IMR-90 (cell line): ENCODE measurements at regions not wholly inside any gene's neighbourhood (a gene's known extent, or its start where the extent isn't known, plus 50 kb on each side); places are given as distances from the start of the nearest gene placed in this dataset.

Source experiments
- ATAC-seq: fragments of 200-7000 bp; cut with Tn5 transposase; 2 replicates; pipeline ENCODE4 v1.9.1; 2020; ENCODE audit warnings: low read depth, mild to moderate bottlenecking, moderate library complexity
- BruUV-seq: library from RNA; stranded (reverse); fragments of 400-500 nt; replicated peaks from 2 replicates; lab custom pipeline; 2021; lab: Mats Ljungman, UMichigan
- CTCF ChIA-PET: fragments of 300-600 bp; formaldehyde crosslinking; extraction: SDS; loops from one replicate; lab custom pipeline; 2021; ENCODE audit warnings: antibody characterized with exemption; lab: Yijun Ruan, JAX
- POLR2A ChIA-PET: fragments of 300-600 bp; sonication (Branson Sonifier 250); formaldehyde crosslinking; loops from one replicate; lab custom pipeline; 2022; ENCODE audit warnings: antibody characterized with exemption; ENCODE audit not compliant: unreplicated experiment; lab: Charles Lee
- DNase-seq: peaks from one replicate; pipeline ENCODE4 v3.0.0; 2013
- H2AFZ ChIP-seq: replicated peaks from 2 replicates; pipeline ENCODE3; 2013; ENCODE audit warnings: low read length, mild to moderate bottlenecking; ENCODE audit not compliant: poor library complexity
- H2AK5ac ChIP-seq: 2 replicates; pipeline ENCODE4 v1.6.1; 2013; ENCODE audit warnings: low read depth, low read length, inconsistent platforms
- H2AK9ac ChIP-seq: replicated peaks from 2 replicates; pipeline ENCODE3; 2013; ENCODE audit warnings: mild to moderate bottlenecking, low read depth, low read length, moderate library complexity; ENCODE audit not compliant: poor library complexity
- H2BK120ac ChIP-seq: 2 replicates; pipeline ENCODE4 v1.6.1; 2013; ENCODE audit warnings: low read depth, low read length, inconsistent platforms
- H2BK15ac ChIP-seq: 3 replicates; pipeline ENCODE4 v1.6.1; 2013; ENCODE audit warnings: low read depth, low read length, inconsistent platforms
- H2BK20ac ChIP-seq: 2 replicates; pipeline ENCODE4 v1.6.1; 2013; ENCODE audit warnings: low read depth, mild to moderate bottlenecking, inconsistent platforms, low read length, moderate library complexity
- H2BK5ac ChIP-seq: 2 replicates; pipeline ENCODE4 v1.6.1; 2013; ENCODE audit warnings: mild to moderate bottlenecking, low read depth, low read length, inconsistent platforms; ENCODE audit not compliant: poor library complexity, severe bottlenecking
- H3K14ac ChIP-seq: replicated peaks from 2 replicates; pipeline ENCODE4 v1.6.1; 2013; ENCODE audit warnings: low read depth, low read length, inconsistent platforms
- H3K18ac ChIP-seq: 2 replicates; pipeline ENCODE4 v1.6.1; 2013; ENCODE audit warnings: low read depth, low read length, control low read depth
- H3K23ac ChIP-seq: 2 replicates; pipeline ENCODE4 v1.6.1; 2013; ENCODE audit warnings: low read depth, low read length, inconsistent platforms
- H3K27ac ChIP-seq: 2 replicates; pipeline ENCODE4 v1.5.1; 2013; ENCODE audit warnings: mild to moderate bottlenecking, control low read depth, low read length; ENCODE audit not compliant: insufficient read depth
- H3K27me3 ChIP-seq: 2 replicates; pipeline ENCODE4 v1.6.1; 2013; ENCODE audit warnings: low read length; ENCODE audit not compliant: control insufficient read depth, insufficient read depth
- H3K36me3 ChIP-seq: 2 replicates; pipeline ENCODE4 v1.6.1; 2013; ENCODE audit warnings: low read length, mixed read lengths; ENCODE audit not compliant: control insufficient read depth, insufficient read depth
- H3K4ac ChIP-seq: 2 replicates; pipeline ENCODE4 v1.6.1; 2013; ENCODE audit warnings: low read depth, low read length, inconsistent platforms
- H3K4me1 ChIP-seq: 2 replicates; pipeline ENCODE4 v1.6.1; 2013; ENCODE audit warnings: low read length, mixed read lengths; ENCODE audit not compliant: control insufficient read depth, insufficient read depth
- H3K4me2 ChIP-seq: 2 replicates; pipeline ENCODE4 v1.6.1; 2013; ENCODE audit warnings: low read depth, mild to moderate bottlenecking, control low read depth, low read length, moderate library complexity
- H3K4me3 ChIP-seq: 2 replicates; pipeline ENCODE4 v1.5.1; 2013; ENCODE audit warnings: low read depth, mild to moderate bottlenecking, control low read depth, low read length, moderate library complexity; ENCODE audit not compliant: insufficient read depth
- H3K56ac ChIP-seq: 2 replicates; pipeline ENCODE4 v1.6.1; 2013; ENCODE audit warnings: low read length, inconsistent platforms; ENCODE audit not compliant: insufficient read depth; ENCODE audit errors: extremely low read depth
- H3K79me1 ChIP-seq, 2 experiments: 2 replicates each; pipeline ENCODE4 v1.6.1; 2013; ENCODE audit warnings: low read length in 2 of 2, inconsistent platforms in 1 of 2, low read depth in 1 of 2
- H3K9ac ChIP-seq: 2 replicates; pipeline ENCODE4 v1.6.1; 2013; ENCODE audit warnings: low read depth, low read length, control low read depth
- H3K9me1 ChIP-seq: 2 replicates; pipeline ENCODE4 v1.6.1; 2013; ENCODE audit warnings: low read length, inconsistent platforms; ENCODE audit not compliant: insufficient read depth
- H3K9me3 ChIP-seq: 2 replicates; pipeline ENCODE4 v1.6.1; 2013; ENCODE audit warnings: low read length; ENCODE audit not compliant: control insufficient read depth, insufficient read depth
- H4K20me1 ChIP-seq: 2 replicates; pipeline ENCODE4 v1.6.1; 2013; ENCODE audit warnings: low read length, inconsistent platforms; ENCODE audit not compliant: insufficient read depth
- H4K5ac ChIP-seq: 2 replicates; pipeline ENCODE4 v1.6.1; 2013; ENCODE audit warnings: mild to moderate bottlenecking, low read depth, low read length, control low read depth
- H4K8ac ChIP-seq, 2 experiments: 2 replicates each; pipeline ENCODE4 v1.6.1; 2013; ENCODE audit warnings: low read depth in 2 of 2, low read length in 2 of 2, control low read depth in 1 of 2, inconsistent platforms in 1 of 2
- H4K91ac ChIP-seq: 2 replicates; pipeline ENCODE4 v1.6.1; 2013; ENCODE audit warnings: low read depth, low read length, inconsistent platforms; ENCODE audit not compliant: insufficient read depth
- BHLHE40 ChIP-seq: fragments of 150-350 bp; IDR thresholded peaks from 2 replicates; pipeline ENCODE4 v1.6.1; 2016; ENCODE audit warnings: mild to moderate bottlenecking, low read depth, low read length
- MXI1 ChIP-seq: IDR thresholded peaks from 2 replicates; pipeline ENCODE4 v1.6.1; 2012; ENCODE audit warnings: low read depth, mild to moderate bottlenecking, low read length, moderate library complexity, borderline replicate concordance
- POLR2A ChIP-seq: IDR thresholded peaks from 2 replicates; pipeline ENCODE4 v1.6.1; 2012; ENCODE audit warnings: mild to moderate bottlenecking, low read depth, low read length
- WGBS, 2 experiments: methylation state at CpG; one replicate each; pipeline versions ENCODE4 v1.1.5 to v1.1.7; 2013; ENCODE audit warnings: missing lambda C conversion rate in 2 of 2; ENCODE audit not compliant: insufficient read length in 1 of 2; ENCODE audit errors: extremely low coverage in 2 of 2; 5-methylcytosine and 5-hydroxymethylcytosine counted together
- dilution Hi-C: fragments of 300-500 bp; cut with HindIII; formaldehyde crosslinking; loops from one replicate; pipeline ENCODE4 v1.14.3; 2018; ENCODE audit warnings: low sequenced_read_pairs; ENCODE audit not compliant: unreplicated experiment
- in situ Hi-C: fragments of 300-500 bp; cut with MboI; formaldehyde crosslinking; loops from 3 replicates; pipeline ENCODE4 v1.14.3; 2019; ENCODE audit warnings: low sequenced_read_pairs, inconsistent platforms, mixed read lengths
- intact Hi-C: fragments of 100-400 bp; cut with micrococcal nuclease; formaldehyde crosslinking; loops from 2 replicates; pipeline ENCODE4 v1.10.0; 2022

DNA sequence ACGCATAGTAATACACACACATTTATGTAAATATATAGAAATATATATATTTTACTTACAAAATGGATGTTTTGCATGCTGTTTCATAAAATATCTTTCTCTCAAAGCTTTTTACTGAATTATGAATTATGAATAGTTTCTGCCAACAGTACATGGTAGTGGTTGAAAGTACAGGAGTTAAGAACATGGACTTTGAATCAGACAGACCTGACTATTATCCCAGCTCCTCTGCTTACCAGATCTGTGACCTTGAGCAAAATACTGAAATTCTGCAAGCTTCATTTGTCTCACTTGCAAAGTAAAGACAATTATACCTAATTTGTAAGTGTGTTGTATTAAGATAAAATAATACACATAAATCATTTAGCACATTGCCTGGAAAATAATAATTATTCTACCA lies 459.5 kb downstream of the EPM2A start:
- dilution Hi-C loops = no loop called here
- H4K8ac ChIP-seq = no peak overlapping the region
- no peak overlapping the region for H2BK5ac ChIP-seq
- H2AK5ac ChIP-seq = no peak overlapping the region
- H3K9ac ChIP-seq = no peak overlapping the region
- no peak overlapping the region for H3K18ac ChIP-seq
- H3K14ac ChIP-seq = no peak overlapping the region
- no peak overlapping the region for H3K56ac ChIP-seq
- no peak overlapping the region for H2BK20ac ChIP-seq
- no peak for DNase-seq
- H2AFZ ChIP-seq = no peak overlapping the region
- H3K9me1 ChIP-seq = no peaks in the 10 kb centered on the region
- BruUV-seq = no TSS peak
- no peak overlapping the region for H4K91ac ChIP-seq
- H3K27me3 ChIP-seq = no peaks in the 10 kb centered on the region
- ChIA-PET CTCF (interaction anchor here (0.6 kb wide), 1 partner anchor 46 kb away, joined by 5 read pairs; no protein-coding TSS in a partner anchor), POLR2A (no interaction called here)
- WGBS, 2 experiments = no CpG with 5 or more reads among the region's 1 CpG
- no peak overlapping the region for H3K4me3 ChIP-seq
- H3K4ac ChIP-seq = no peak overlapping the region
- intact Hi-C loops = no loop called here
- no peaks in the 10 kb centered on the region for H3K9me3 ChIP-seq
- H3K4me1 ChIP-seq = peaks cover 2% of the 10 kb centered on the region; the same call in 1 of the 2 replicates
- no peak for ATAC-seq
- H2AK9ac ChIP-seq = no peak overlapping the region
- no peak overlapping the region for H2BK120ac ChIP-seq
- no peak overlapping the region for H2BK15ac ChIP-seq
- H3K23ac ChIP-seq = no peak overlapping the region
- no peak overlapping the region for H3K4me2 ChIP-seq
- H4K5ac ChIP-seq = no peak overlapping the region
- no peaks in the 10 kb centered on the region for H3K79me1 ChIP-seq
- no peaks in the 10 kb centered on the region for H4K20me1 ChIP-seq
- H3K36me3 ChIP-seq = no peaks in the 10 kb centered on the region
- no peak overlapping the region for H3K27ac ChIP-seq
- TF ChIP-seq MXI1 (no peak), POLR2A (no peak), BHLHE40 (no peak)
- in situ Hi-C loops = no loop called here
